ENCODE measurements at regions not wholly inside any gene's neighbourhood (a gene's known extent, or its start where the extent isn't known, plus 50 kb on each side); places are given as distances from the start of the nearest gene placed in this dataset.

GRCh38 chr20:12016291-12016690 is 98.6 kb downstream of the BTBD3 start:
- DNase-seq = no peak
- intact Hi-C loops (cut with DNase I) = no loop called here
- ATAC-seq (ENCODE audit: poor library complexity) = no peak

- ATAC-seq (ENCODE audit: poor library complexity) (no peak), DNase-seq (no peak)
- intact Hi-C loops (cut with DNase I) = no loop called here
Measured at GRCh38 chr20:12019715-12020114, 102.0 kb downstream of the BTBD3 start.

GRCh38 chr20:12020846-12021245 is 103.2 kb downstream of the BTBD3 start:
- no peak for DNase-seq
- intact Hi-C loops (cut with DNase I) = no loop called here
- ATAC-seq (ENCODE audit: poor library complexity) = no peak

GRCh38 chr20:12022126-12022525 is 104.4 kb downstream of the BTBD3 start:
- no peak for DNase-seq
- ATAC-seq (ENCODE audit: poor library complexity) = no peak
- intact Hi-C loops (cut with DNase I) = no loop called here

- no peak for ATAC-seq (ENCODE audit: poor library complexity)
- intact Hi-C loops (cut with DNase I) = no loop called here
- no peak for DNase-seq
Measured at GRCh38 chr20:12023194-12023795, 105.6 kb downstream of the BTBD3 start.

- no peak for ATAC-seq (ENCODE audit: poor library complexity)
- no peak for DNase-seq
- intact Hi-C loops (cut with DNase I) = no loop called here
Measured at GRCh38 chr20:12028771-12029170, 111.1 kb downstream of the BTBD3 start.

- ATAC-seq (ENCODE audit: poor library complexity) = no peak
- intact Hi-C loops (cut with DNase I) = no loop called here
- no peak for DNase-seq
Measured at GRCh38 chr20:12030470-12030869, 112.8 kb downstream of the BTBD3 start.

- intact Hi-C loops (cut with DNase I) = no loop called here
- no peak for ATAC-seq (ENCODE audit: poor library complexity)
- DNase-seq = no peak
Measured at GRCh38 chr20:12036142-12036541, 118.4 kb downstream of the BTBD3 start.

GRCh38 chr20:12037521-12037920 is 119.8 kb downstream of the BTBD3 start:
- no peak for ATAC-seq (ENCODE audit: poor library complexity)
- intact Hi-C loops (cut with DNase I) = no loop called here
- DNase-seq = no peak

GRCh38 chr20:12040261-12040660 is 122.6 kb downstream of the BTBD3 start:
- intact Hi-C loops (cut with DNase I) = no loop called here
- ATAC-seq (ENCODE audit: poor library complexity) (no peak), DNase-seq (no peak)

GRCh38 chr20:12044969-12045368 is 127.3 kb downstream of the BTBD3 start:
- intact Hi-C loops (cut with DNase I) = no loop called here
- no peak for DNase-seq
- ATAC-seq (ENCODE audit: poor library complexity) = no peak

GRCh38 chr20:12047838-12048432 is 130.2 kb downstream of the BTBD3 start:
- ATAC-seq (ENCODE audit: poor library complexity) = no peak
- intact Hi-C loops (cut with DNase I) = no loop called here
- no peak for DNase-seq

- DNase-seq (no peak), ATAC-seq (ENCODE audit: poor library complexity) (no peak)
- intact Hi-C loops (cut with DNase I) = no loop called here
Measured at GRCh38 chr20:12049125-12049524, 131.4 kb downstream of the BTBD3 start.

- intact Hi-C loops (cut with DNase I) = no loop called here
- ATAC-seq (ENCODE audit: poor library complexity) (no peak), DNase-seq (no peak)
Measured at GRCh38 chr20:12051206-12052163, 133.8 kb downstream of the BTBD3 start.

GRCh38 chr20:12053353-12053752 is 135.7 kb downstream of the BTBD3 start:
- intact Hi-C loops (cut with DNase I) = no loop called here
- DNase-seq (no peak), ATAC-seq (ENCODE audit: poor library complexity) (no peak)

- ATAC-seq (ENCODE audit: poor library complexity) = no peak
- DNase-seq = no peak
- intact Hi-C loops (cut with DNase I) = no loop called here
Measured at GRCh38 chr20:12054556-12054955, 136.9 kb downstream of the BTBD3 start.

- intact Hi-C loops (cut with DNase I) = no loop called here
- no peak for DNase-seq
- ATAC-seq (ENCODE audit: poor library complexity) = no peak
Measured at GRCh38 chr20:12055161-12055560, 137.5 kb downstream of the BTBD3 start.

- no peak for ATAC-seq (ENCODE audit: poor library complexity)
- no peak for DNase-seq
- intact Hi-C loops (cut with DNase I) = no loop called here
Measured at GRCh38 chr20:12056839-12057238, 139.1 kb downstream of the BTBD3 start.

- no peak for DNase-seq
- ATAC-seq (ENCODE audit: poor library complexity) = no peak
- intact Hi-C loops (cut with DNase I) = no loop called here
Measured at GRCh38 chr20:12057778-12058177, 140.1 kb downstream of the BTBD3 start.

- intact Hi-C loops (cut with DNase I) = no loop called here
- DNase-seq (no peak), ATAC-seq (ENCODE audit: poor library complexity) (no peak)
Measured at GRCh38 chr20:12058216-12058615, 140.5 kb downstream of the BTBD3 start.
